Gastroesophageal sphincter (tissue), 4 donors: ENCODE measurements at regions not wholly inside any gene's neighbourhood (a gene's known extent, or its start where the extent isn't known, plus 50 kb on each side); places are given as distances from the start of the nearest gene placed in this dataset.

Source experiments
- ATAC-seq: fragments of 150-250 bp; one replicate; pipeline ENCODE4 v1.9.1; 2016; ENCODE audit warnings: mild to moderate bottlenecking, moderate library complexity
- H3K27ac ChIP-seq, 4 donors: fragments of 200-600 bp; sonication (generic) in 3 of 4; 1 replicate in 3 of 4; 2 replicates in 1 of 4; pipeline ENCODE4 v1.5.1; 2016 to 2019
- H3K27me3 ChIP-seq: fragments of 200-600 bp; sonication (generic); one replicate; pipeline ENCODE4 v1.5.1; 2019
- H3K36me3 ChIP-seq, 2 donors: fragments of 200-600 bp; sonication (generic); one replicate each; pipeline ENCODE4 v1.5.1; 2019; ENCODE audit warnings: control low read depth in 1 of 2
- H3K4me1 ChIP-seq, 3 donors: fragments of 200-600 bp; sonication (generic); 1 replicate in 2 of 3; 2 replicates in 1 of 3; pipeline ENCODE4 v1.5.1; 2016 to 2019; ENCODE audit warnings: control low read depth in 2 of 3
- H3K4me3 ChIP-seq, 2 donors: fragments of 200-600 bp; sonication (generic); one replicate each; pipeline ENCODE4 v1.5.1; 2019; ENCODE audit warnings: mild to moderate bottlenecking in 1 of 2, moderate library complexity in 1 of 2
- H3K9me3 ChIP-seq, 3 donors: fragments of 200-600 bp; sonication (generic); one replicate each; pipeline ENCODE4 v1.5.1; 2017 to 2019; ENCODE audit warnings: control low read depth in 2 of 3
- EP300 ChIP-seq: sonication (generic); formaldehyde crosslinking; IDR thresholded peaks from one replicate; pipeline ENCODE4 v1.6.1; 2017; ENCODE audit warnings: antibody characterized with exemption, mild to moderate bottlenecking
- POLR2A ChIP-seq, 2 donors: fragments of 450-650 bp; IDR thresholded peaks; one replicate each; pipeline ENCODE4 v1.6.1; 2017; ENCODE audit warnings: antibody characterized with exemption in 2 of 2, mild to moderate bottlenecking in 2 of 2, moderate library complexity in 1 of 2
- POLR2AphosphoS5 ChIP-seq: sonication (generic); formaldehyde crosslinking; IDR thresholded peaks from one replicate; pipeline ENCODE4 v1.6.1; 2017; ENCODE audit warnings: antibody characterized with exemption
- WGBS, 2 donors: methylation state at CpG; one replicate each; pipeline ENCODE4 v1.1.5; 2018; ENCODE audit warnings: low coverage in 1 of 2; 5-methylcytosine and 5-hydroxymethylcytosine counted together
- TF ChIP-seq, protein P1 (sequence below), 4 experiments: fragments of 200-600 bp in 2 of 4; fragments of 450-650 bp in 2 of 4; sonication (generic) in 1 of 4; IDR thresholded peaks; one replicate each; pipeline ENCODE4 v1.5.1; 2017 to 2019; ENCODE audit warnings: antibody characterized with exemption in 4 of 4, mild to moderate bottlenecking in 2 of 4, moderate library complexity in 2 of 4

- Histone ChIP-seq H3K4me1 (no peaks in the 10 kb centered on the region), H3K27me3 (no peaks in the 10 kb centered on the region), H3K27ac (no peak overlapping the region), H3K9me3 (peaks cover 0 to 10% (median 0%) of the 10 kb centered on the region in 3 donors), H3K36me3 (no peaks in the 10 kb centered on the region), H3K4me3 (no peak overlapping the region)
- ATAC-seq, result no peak
- WGBS, 2 donors, result 86 to 90% methylated on average over 5 of the region's 7 CpGs
- TF ChIP-seq EP300 (no peak), POLR2A (IDR thresholded peaks at IDR 0.05) (no peak), POLR2AphosphoS5 (no peak)
- TF ChIP-seq, protein P1, sequence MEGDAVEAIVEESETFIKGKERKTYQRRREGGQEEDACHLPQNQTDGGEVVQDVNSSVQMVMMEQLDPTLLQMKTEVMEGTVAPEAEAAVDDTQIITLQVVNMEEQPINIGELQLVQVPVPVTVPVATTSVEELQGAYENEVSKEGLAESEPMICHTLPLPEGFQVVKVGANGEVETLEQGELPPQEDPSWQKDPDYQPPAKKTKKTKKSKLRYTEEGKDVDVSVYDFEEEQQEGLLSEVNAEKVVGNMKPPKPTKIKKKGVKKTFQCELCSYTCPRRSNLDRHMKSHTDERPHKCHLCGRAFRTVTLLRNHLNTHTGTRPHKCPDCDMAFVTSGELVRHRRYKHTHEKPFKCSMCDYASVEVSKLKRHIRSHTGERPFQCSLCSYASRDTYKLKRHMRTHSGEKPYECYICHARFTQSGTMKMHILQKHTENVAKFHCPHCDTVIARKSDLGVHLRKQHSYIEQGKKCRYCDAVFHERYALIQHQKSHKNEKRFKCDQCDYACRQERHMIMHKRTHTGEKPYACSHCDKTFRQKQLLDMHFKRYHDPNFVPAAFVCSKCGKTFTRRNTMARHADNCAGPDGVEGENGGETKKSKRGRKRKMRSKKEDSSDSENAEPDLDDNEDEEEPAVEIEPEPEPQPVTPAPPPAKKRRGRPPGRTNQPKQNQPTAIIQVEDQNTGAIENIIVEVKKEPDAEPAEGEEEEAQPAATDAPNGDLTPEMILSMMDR (IDR thresholded peaks at IDR 0.05), result no peak
Measured at GRCh38 chr2:236408090-236408489, 143.9 kb upstream of the ASB18 start.

DNA sequence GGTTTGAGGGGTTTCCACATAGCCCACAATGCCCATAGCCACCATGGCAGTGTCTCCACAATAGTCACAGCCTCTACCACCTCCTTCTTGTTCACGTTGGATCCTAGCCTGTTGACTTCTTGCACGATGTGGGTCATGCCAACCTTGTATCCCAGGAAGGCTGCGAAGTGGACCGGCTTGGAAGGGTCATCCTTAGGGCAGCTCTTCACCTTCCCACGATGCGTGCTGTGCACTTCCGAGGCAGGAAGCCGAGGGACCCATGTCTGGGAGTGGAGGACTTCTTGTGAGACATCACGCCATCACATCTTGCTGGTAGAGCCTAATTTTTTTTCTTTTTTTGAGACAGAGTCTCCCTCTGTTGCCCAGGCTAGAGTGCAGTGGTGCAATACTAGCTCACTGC lies 144.6 kb upstream of the ASB18 start:
- ATAC-seq, result no peak
- Histone ChIP-seq H3K9me3 (peaks cover 0 to 10% (median 0%) of the 10 kb centered on the region in 3 donors), H3K36me3 (no peaks in the 10 kb centered on the region), H3K27me3 (no peaks in the 10 kb centered on the region), H3K27ac (no peak overlapping the region), H3K4me1 (no peaks in the 10 kb centered on the region), H3K4me3 (no peak overlapping the region)
- TF ChIP-seq POLR2AphosphoS5 (no peak), EP300 (no peak), POLR2A (IDR thresholded peaks at IDR 0.05) (no peak)
- TF ChIP-seq, protein P1 (IDR thresholded peaks at IDR 0.05), result no peak
- 90 to 100% methylated on average over 2 of the region's 9 CpGs for WGBS, 2 donors

GRCh38 chr2:236415684-236416444 lies 151.7 kb upstream of the ASB18 start:
- ATAC-seq, result no peak
- Histone ChIP-seq H3K36me3 (no peaks in the 10 kb centered on the region), H3K4me1 (peaks cover 0 to 3% (median 0%) of the 10 kb centered on the region in 3 donors), H3K27ac (no peak overlapping the region), H3K9me3 (no peaks in the 10 kb centered on the region), H3K27me3 (peaks cover 9% of the 10 kb centered on the region), H3K4me3 (no peak overlapping the region)
- WGBS, 2 donors, result 41 to 53% methylated on average over 5 to 6 of the region's 7 CpGs
- TF ChIP-seq POLR2A (IDR thresholded peaks at IDR 0.05) (no peak), EP300 (no peak), POLR2AphosphoS5 (no peak)
- TF ChIP-seq, protein P1 (IDR thresholded peaks at IDR 0.05), result no peak

DNA sequence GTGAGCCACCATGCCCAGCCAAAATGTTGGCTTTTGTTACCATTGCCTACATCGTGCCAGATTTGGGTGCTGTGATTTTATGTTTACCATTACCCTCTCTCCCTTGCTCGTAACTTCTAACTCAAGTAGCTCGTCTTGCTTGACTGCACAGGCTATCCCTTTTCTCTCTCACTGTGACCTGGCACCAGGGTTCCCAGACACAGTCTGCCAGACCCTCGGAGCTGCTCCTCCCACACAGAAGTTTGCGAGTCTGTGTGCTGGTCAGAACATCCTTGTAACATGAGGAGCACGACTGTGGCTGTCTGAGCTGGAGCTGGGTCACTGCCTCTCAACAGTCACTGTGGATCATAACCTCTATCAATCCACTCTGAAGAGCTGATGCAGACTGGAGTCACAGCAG lies 152.5 kb upstream of the ACKR3 start:
- 82 to 100% methylated on average over 1 to 6 of the region's 6 CpGs for WGBS, 2 donors

More for the DNA sequence above, 152.5 kb upstream of the ACKR3 start:
- H3K4me1 ChIP-seq, result peaks cover 0 to 3% (median 0%) of the 10 kb centered on the region in 3 donors
- H3K4me3 ChIP-seq, result no peak overlapping the region
- no peak for ATAC-seq
- no peaks in the 10 kb centered on the region for H3K9me3 ChIP-seq
- H3K36me3 ChIP-seq, result no peaks in the 10 kb centered on the region
- H3K27ac ChIP-seq, result no peak overlapping the region
- TF ChIP-seq, protein P1 (IDR thresholded peaks at IDR 0.05), result no peak
- TF ChIP-seq POLR2AphosphoS5, result no peak
- no peak for TF ChIP-seq POLR2A (IDR thresholded peaks at IDR 0.05)
- TF ChIP-seq EP300, result no peak
- peaks cover 9% of the 10 kb centered on the region for H3K27me3 ChIP-seq
